GM12878 (cell line): ENCODE measurements at regions not wholly inside any gene's neighbourhood (a gene's known extent, or its start where the extent isn't known, plus 50 kb on each side); places are given as distances from the start of the nearest gene placed in this dataset.

Experiments
- HDAC6 ChIP-seq: fragments of 200-600 bp; sonication (generic); IDR thresholded peaks from one replicate; pipeline ENCODE4 v1.8.0; 2017; ENCODE audit warnings: antibody characterized with exemption; ENCODE audit not compliant: unreplicated experiment
- MYC ChIP-seq: IDR thresholded peaks from 2 replicates; pipeline ENCODE4 v1.6.1; 2011; ENCODE audit warnings: mild to moderate bottlenecking, low read length, moderate library complexity, inconsistent platforms; ENCODE audit not compliant: insufficient read depth, insufficient replicate concordance, insufficient read length, severe bottlenecking
- NFYB ChIP-seq: IDR thresholded peaks from 2 replicates; pipeline ENCODE4 v1.6.1; 2011; ENCODE audit warnings: low read depth, mild to moderate bottlenecking, low read length, improper control_type of control experiment, moderate library complexity; ENCODE audit not compliant: insufficient read depth
- POLR2A ChIP-seq: IDR thresholded peaks from 2 replicates; pipeline ENCODE4 v1.6.1; 2011; ENCODE audit warnings: low read depth, mild to moderate bottlenecking, low read length
- TAF1 ChIP-seq: IDR thresholded peaks from 2 replicates; pipeline ENCODE4 v1.6.1; 2011; ENCODE audit warnings: mild to moderate bottlenecking, low read depth, low read length, borderline replicate concordance
- TF ChIP-seq, protein P1 (sequence below): IDR thresholded peaks from 2 replicates; pipeline ENCODE4 v1.6.1; 2011; ENCODE audit warnings: low read depth, mild to moderate bottlenecking, low read length, moderate library complexity, borderline replicate concordance; ENCODE audit errors: extremely low read depth

GRCh38 chr5:57063773-57064172, 110.1 kb upstream of the GPBP1 start:
- TF ChIP-seq NFYB, result no peak
- no peak for TF ChIP-seq POLR2A
- TF ChIP-seq, protein P1, sequence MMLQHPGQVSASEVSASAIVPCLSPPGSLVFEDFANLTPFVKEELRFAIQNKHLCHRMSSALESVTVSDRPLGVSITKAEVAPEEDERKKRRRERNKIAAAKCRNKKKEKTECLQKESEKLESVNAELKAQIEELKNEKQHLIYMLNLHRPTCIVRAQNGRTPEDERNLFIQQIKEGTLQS, result no peak
- no peak for TF ChIP-seq MYC
- TF ChIP-seq TAF1, result no peak
- TF ChIP-seq HDAC6, result no peak
